IMR-90 (cell line): ENCODE measurements at regions not wholly inside any gene's neighbourhood (a gene's known extent, or its start where the extent isn't known, plus 50 kb on each side); places are given as distances from the start of the nearest gene placed in this dataset.

Experiments used
- ATAC-seq: fragments of 200-7000 bp; cut with Tn5 transposase; 2 replicates; pipeline ENCODE4 v1.9.1; 2020; ENCODE audit warnings: low read depth, mild to moderate bottlenecking, moderate library complexity
- BruUV-seq: library from RNA; stranded (reverse); fragments of 400-500 nt; replicated peaks from 2 replicates; lab custom pipeline; 2021; lab: Mats Ljungman, UMichigan
- CTCF ChIA-PET: fragments of 300-600 bp; formaldehyde crosslinking; extraction: SDS; loops from one replicate; lab custom pipeline; 2021; ENCODE audit warnings: antibody characterized with exemption; lab: Yijun Ruan, JAX
- POLR2A ChIA-PET: fragments of 300-600 bp; sonication (Branson Sonifier 250); formaldehyde crosslinking; loops from one replicate; lab custom pipeline; 2022; ENCODE audit warnings: antibody characterized with exemption; ENCODE audit not compliant: unreplicated experiment; lab: Charles Lee
- DNase-seq: peaks from one replicate; pipeline ENCODE4 v3.0.0; 2013
- H2AFZ ChIP-seq: replicated peaks from 2 replicates; pipeline ENCODE3; 2013; ENCODE audit warnings: low read length, mild to moderate bottlenecking; ENCODE audit not compliant: poor library complexity
- H2AK5ac ChIP-seq: 2 replicates; pipeline ENCODE4 v1.6.1; 2013; ENCODE audit warnings: low read depth, low read length, inconsistent platforms
- H2AK9ac ChIP-seq: replicated peaks from 2 replicates; pipeline ENCODE3; 2013; ENCODE audit warnings: mild to moderate bottlenecking, low read depth, low read length, moderate library complexity; ENCODE audit not compliant: poor library complexity
- H2BK120ac ChIP-seq: 2 replicates; pipeline ENCODE4 v1.6.1; 2013; ENCODE audit warnings: low read depth, low read length, inconsistent platforms
- H2BK15ac ChIP-seq: 3 replicates; pipeline ENCODE4 v1.6.1; 2013; ENCODE audit warnings: low read depth, low read length, inconsistent platforms
- H2BK20ac ChIP-seq: 2 replicates; pipeline ENCODE4 v1.6.1; 2013; ENCODE audit warnings: low read depth, mild to moderate bottlenecking, inconsistent platforms, low read length, moderate library complexity
- H2BK5ac ChIP-seq: 2 replicates; pipeline ENCODE4 v1.6.1; 2013; ENCODE audit warnings: mild to moderate bottlenecking, low read depth, low read length, inconsistent platforms; ENCODE audit not compliant: poor library complexity, severe bottlenecking
- H3K14ac ChIP-seq: replicated peaks from 2 replicates; pipeline ENCODE4 v1.6.1; 2013; ENCODE audit warnings: low read depth, low read length, inconsistent platforms
- H3K18ac ChIP-seq: 2 replicates; pipeline ENCODE4 v1.6.1; 2013; ENCODE audit warnings: low read depth, low read length, control low read depth
- H3K23ac ChIP-seq: 2 replicates; pipeline ENCODE4 v1.6.1; 2013; ENCODE audit warnings: low read depth, low read length, inconsistent platforms
- H3K27ac ChIP-seq: 2 replicates; pipeline ENCODE4 v1.5.1; 2013; ENCODE audit warnings: mild to moderate bottlenecking, control low read depth, low read length; ENCODE audit not compliant: insufficient read depth
- H3K27me3 ChIP-seq: 2 replicates; pipeline ENCODE4 v1.6.1; 2013; ENCODE audit warnings: low read length; ENCODE audit not compliant: control insufficient read depth, insufficient read depth
- H3K36me3 ChIP-seq: 2 replicates; pipeline ENCODE4 v1.6.1; 2013; ENCODE audit warnings: low read length, mixed read lengths; ENCODE audit not compliant: control insufficient read depth, insufficient read depth
- H3K4ac ChIP-seq: 2 replicates; pipeline ENCODE4 v1.6.1; 2013; ENCODE audit warnings: low read depth, low read length, inconsistent platforms
- H3K4me1 ChIP-seq: 2 replicates; pipeline ENCODE4 v1.6.1; 2013; ENCODE audit warnings: low read length, mixed read lengths; ENCODE audit not compliant: control insufficient read depth, insufficient read depth
- H3K4me2 ChIP-seq: 2 replicates; pipeline ENCODE4 v1.6.1; 2013; ENCODE audit warnings: low read depth, mild to moderate bottlenecking, control low read depth, low read length, moderate library complexity
- H3K4me3 ChIP-seq: 2 replicates; pipeline ENCODE4 v1.5.1; 2013; ENCODE audit warnings: low read depth, mild to moderate bottlenecking, control low read depth, low read length, moderate library complexity; ENCODE audit not compliant: insufficient read depth
- H3K56ac ChIP-seq: 2 replicates; pipeline ENCODE4 v1.6.1; 2013; ENCODE audit warnings: low read length, inconsistent platforms; ENCODE audit not compliant: insufficient read depth; ENCODE audit errors: extremely low read depth
- H3K79me1 ChIP-seq, 2 experiments: 2 replicates each; pipeline ENCODE4 v1.6.1; 2013; ENCODE audit warnings: low read length in 2 of 2, inconsistent platforms in 1 of 2, low read depth in 1 of 2
- H3K9ac ChIP-seq: 2 replicates; pipeline ENCODE4 v1.6.1; 2013; ENCODE audit warnings: low read depth, low read length, control low read depth
- H3K9me1 ChIP-seq: 2 replicates; pipeline ENCODE4 v1.6.1; 2013; ENCODE audit warnings: low read length, inconsistent platforms; ENCODE audit not compliant: insufficient read depth
- H3K9me3 ChIP-seq: 2 replicates; pipeline ENCODE4 v1.6.1; 2013; ENCODE audit warnings: low read length; ENCODE audit not compliant: control insufficient read depth, insufficient read depth
- H4K20me1 ChIP-seq: 2 replicates; pipeline ENCODE4 v1.6.1; 2013; ENCODE audit warnings: low read length, inconsistent platforms; ENCODE audit not compliant: insufficient read depth
- H4K5ac ChIP-seq: 2 replicates; pipeline ENCODE4 v1.6.1; 2013; ENCODE audit warnings: mild to moderate bottlenecking, low read depth, low read length, control low read depth
- H4K8ac ChIP-seq, 2 experiments: 2 replicates each; pipeline ENCODE4 v1.6.1; 2013; ENCODE audit warnings: low read depth in 2 of 2, low read length in 2 of 2, control low read depth in 1 of 2, inconsistent platforms in 1 of 2
- H4K91ac ChIP-seq: 2 replicates; pipeline ENCODE4 v1.6.1; 2013; ENCODE audit warnings: low read depth, low read length, inconsistent platforms; ENCODE audit not compliant: insufficient read depth
- CTCF ChIP-seq: conservative IDR thresholded peaks from 2 replicates; pipeline ENCODE4 v1.5.1; 2012; ENCODE audit warnings: mild to moderate bottlenecking, low read depth, low read length, improper control_type of control experiment
- FOS ChIP-seq: fragments of 150-350 bp; IDR thresholded peaks from 2 replicates; pipeline ENCODE4 v1.6.1; 2016; ENCODE audit warnings: low read depth, low read length
- MXI1 ChIP-seq: IDR thresholded peaks from 2 replicates; pipeline ENCODE4 v1.6.1; 2012; ENCODE audit warnings: low read depth, mild to moderate bottlenecking, low read length, moderate library complexity, borderline replicate concordance
- NFE2L2 ChIP-seq: fragments of 150-350 bp; IDR thresholded peaks from 2 replicates; pipeline ENCODE4 v1.6.1; 2016; ENCODE audit warnings: low read depth, mild to moderate bottlenecking, low read length
- RCOR1 ChIP-seq: IDR thresholded peaks from 2 replicates; pipeline ENCODE4 v1.6.1; 2012; ENCODE audit warnings: mild to moderate bottlenecking, low read length, improper control_type of control experiment; ENCODE audit not compliant: insufficient replicate concordance
- SMC3 ChIP-seq: fragments of 150-350 bp; IDR thresholded peaks from 2 replicates; pipeline ENCODE4 v1.6.1; 2016; ENCODE audit warnings: low read depth, mild to moderate bottlenecking, antibody characterized with exemption, low read length, moderate library complexity
- WGBS, 2 experiments: methylation state at CpG; one replicate each; pipeline versions ENCODE4 v1.1.5 to v1.1.7; 2013; ENCODE audit warnings: missing lambda C conversion rate in 2 of 2; ENCODE audit not compliant: insufficient read length in 1 of 2; ENCODE audit errors: extremely low coverage in 2 of 2; 5-methylcytosine and 5-hydroxymethylcytosine counted together
- dilution Hi-C: fragments of 300-500 bp; cut with HindIII; formaldehyde crosslinking; loops from one replicate; pipeline ENCODE4 v1.14.3; 2018; ENCODE audit warnings: low sequenced_read_pairs; ENCODE audit not compliant: unreplicated experiment
- in situ Hi-C: fragments of 300-500 bp; cut with MboI; formaldehyde crosslinking; loops from 3 replicates; pipeline ENCODE4 v1.14.3; 2019; ENCODE audit warnings: low sequenced_read_pairs, inconsistent platforms, mixed read lengths
- intact Hi-C: fragments of 100-400 bp; cut with micrococcal nuclease; formaldehyde crosslinking; loops from 2 replicates; pipeline ENCODE4 v1.10.0; 2022

GRCh38 chr9:13444245-13445102, 165.0 kb upstream of the MPDZ start:
- Histone ChIP-seq H2AK5ac (no peak overlapping the region), H3K23ac (no peak overlapping the region), H3K18ac (no peak overlapping the region), H3K4ac (no peak overlapping the region), H2AK9ac (no peak overlapping the region), H3K9ac (no peak overlapping the region), H2BK5ac (no peak overlapping the region), H3K4me2 (no peak overlapping the region), H2AFZ (no peak overlapping the region), H3K27me3 (peaks cover 14% of the 10 kb centered on the region), H3K4me3 (no peak overlapping the region), H2BK120ac (no peak overlapping the region), H4K5ac (no peak overlapping the region), H3K4me1 (no peaks in the 10 kb centered on the region), H2BK20ac (no peak overlapping the region), H3K79me1 (no peaks in the 10 kb centered on the region), H3K9me3 (no peaks in the 10 kb centered on the region), H3K27ac (no peak overlapping the region), H3K56ac (no peak overlapping the region), H4K8ac (no peak overlapping the region), H3K36me3 (no peaks in the 10 kb centered on the region), H4K20me1 (no peaks in the 10 kb centered on the region), H4K91ac (no peak overlapping the region), H2BK15ac (no peak overlapping the region), H3K9me1 (no peaks in the 10 kb centered on the region), H3K14ac (no peak overlapping the region)
- POLR2A ChIA-PET, result no interaction called here
- ATAC-seq (no peak), DNase-seq (no peak)
- in situ Hi-C loops, result no loop called here
- intact Hi-C loops, result loop anchor here (5.0 kb wide), 1 partner anchor 908 kb away; no protein-coding TSS in a partner anchor
- BruUV-seq, result no TSS peak
- 30% methylated on average over 2 of the region's 10 CpGs; no CpG with 5 or more reads in 1 of the 2 experiments for WGBS, 2 experiments
- TF ChIP-seq CTCF, result no peak
- TF ChIP-seq SMC3, result no peak
- no peak for TF ChIP-seq NFE2L2
- no peak for TF ChIP-seq MXI1
- TF ChIP-seq RCOR1, result no peak
- TF ChIP-seq FOS, result no peak
- dilution Hi-C loops, result loop anchor here (25.0 kb wide), 1 partner anchor 993 kb away; no protein-coding TSS in a partner anchor
- CTCF ChIA-PET, result no interaction called here
